Mesothelial cell of epicardium (in vitro differentiated cells): ENCODE measurements at regions not wholly inside any gene's neighbourhood (a gene's known extent, or its start where the extent isn't known, plus 50 kb on each side); places are given as distances from the start of the nearest gene placed in this dataset.
A peak's percentile ranks its signal among the peaks of the same experiment; 100 is the strongest.

Source experiments
- DNase-seq, 2 experiments: peaks; one replicate each; pipeline ENCODE4 v3.0.0; 2021; ENCODE audit warnings: low spot score in 2 of 2; ENCODE audit not compliant: unreplicated experiment in 2 of 2
- H3K27ac Mint-ChIP-seq: 2 replicates; pipeline ENCODE4 v1.8.0; 2021; ENCODE audit warnings: mixed read lengths
- H3K27me3 Mint-ChIP-seq: 2 replicates; pipeline ENCODE4 v1.8.0; 2021; ENCODE audit warnings: low read depth, mixed read lengths
- H3K36me3 Mint-ChIP-seq: 2 replicates; pipeline ENCODE4 v1.8.0; 2021; ENCODE audit warnings: mixed read lengths
- H3K4me1 Mint-ChIP-seq: 2 replicates; pipeline ENCODE4 v1.8.0; 2021; ENCODE audit warnings: mixed read lengths
- H3K4me3 Mint-ChIP-seq: 2 replicates; pipeline ENCODE4 v1.8.0; 2021; ENCODE audit warnings: mild to moderate bottlenecking, moderate library complexity, mixed read lengths
- H3K9me3 Mint-ChIP-seq: 2 replicates; pipeline ENCODE4 v1.8.0; 2021; ENCODE audit warnings: mixed read lengths
- TF ChIP-seq, protein P1 (sequence below): fragments of 200-600 bp; sonication (generic); IDR thresholded peaks from one replicate; pipeline ENCODE4 v1.5.0; 2021; ENCODE audit warnings: antibody characterized with exemption; ENCODE audit not compliant: unreplicated experiment

DNA sequence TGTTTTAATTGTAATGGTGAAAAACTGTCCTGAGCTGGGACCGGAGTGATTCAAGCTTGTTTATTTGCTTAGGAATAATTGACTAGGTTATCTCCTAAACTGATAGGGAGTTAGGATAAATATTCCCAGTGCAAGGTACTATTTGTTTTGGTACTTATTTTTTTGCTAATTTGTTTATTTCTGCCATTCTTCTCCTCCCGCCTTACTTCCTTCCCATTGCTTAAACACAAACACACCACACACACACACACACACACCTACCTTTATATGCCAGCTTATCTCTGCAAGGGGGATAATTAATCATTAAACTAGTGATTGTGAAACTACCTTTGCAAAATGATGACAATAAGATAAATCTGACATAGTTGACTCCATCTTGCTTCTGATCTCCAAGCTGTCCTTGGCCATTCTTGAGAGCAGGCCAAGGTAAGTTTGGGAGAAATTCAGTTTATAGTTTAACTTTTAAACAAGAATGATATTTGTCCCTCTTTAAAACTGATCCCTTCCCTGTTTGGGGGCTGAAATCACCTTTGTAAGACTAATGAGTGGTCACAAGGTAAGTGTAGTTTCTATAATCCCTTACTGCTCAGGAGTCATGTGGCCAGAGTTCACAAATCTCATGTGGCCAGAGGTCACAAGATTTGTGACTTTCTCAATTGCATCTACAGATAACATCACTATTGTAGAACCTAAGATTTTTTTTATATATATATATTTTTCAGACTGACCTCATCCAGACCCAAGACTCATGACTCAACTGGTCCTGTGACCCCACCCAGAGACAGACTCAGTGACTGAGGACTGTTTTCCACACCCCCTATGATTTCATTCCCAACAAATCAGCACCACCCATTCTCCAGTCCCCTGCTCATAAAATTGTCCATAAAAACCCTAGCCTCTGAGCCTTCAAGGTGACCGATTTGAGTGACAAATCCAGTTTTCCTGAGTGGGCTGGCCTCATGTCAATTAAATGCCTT lies 83.1 kb upstream of the LRRTM4 start:
- Mint-ChIP-seq H3K4me3 (no peak overlapping the region), H3K36me3 (no peaks in the 10 kb centered on the region), H3K27me3 (no peaks in the 10 kb centered on the region), H3K9me3 (peaks cover 4% of the 10 kb centered on the region), H3K4me1 (peaks cover 7% of the 10 kb centered on the region), H3K27ac (no peak overlapping the region)
- TF ChIP-seq, protein P1, sequence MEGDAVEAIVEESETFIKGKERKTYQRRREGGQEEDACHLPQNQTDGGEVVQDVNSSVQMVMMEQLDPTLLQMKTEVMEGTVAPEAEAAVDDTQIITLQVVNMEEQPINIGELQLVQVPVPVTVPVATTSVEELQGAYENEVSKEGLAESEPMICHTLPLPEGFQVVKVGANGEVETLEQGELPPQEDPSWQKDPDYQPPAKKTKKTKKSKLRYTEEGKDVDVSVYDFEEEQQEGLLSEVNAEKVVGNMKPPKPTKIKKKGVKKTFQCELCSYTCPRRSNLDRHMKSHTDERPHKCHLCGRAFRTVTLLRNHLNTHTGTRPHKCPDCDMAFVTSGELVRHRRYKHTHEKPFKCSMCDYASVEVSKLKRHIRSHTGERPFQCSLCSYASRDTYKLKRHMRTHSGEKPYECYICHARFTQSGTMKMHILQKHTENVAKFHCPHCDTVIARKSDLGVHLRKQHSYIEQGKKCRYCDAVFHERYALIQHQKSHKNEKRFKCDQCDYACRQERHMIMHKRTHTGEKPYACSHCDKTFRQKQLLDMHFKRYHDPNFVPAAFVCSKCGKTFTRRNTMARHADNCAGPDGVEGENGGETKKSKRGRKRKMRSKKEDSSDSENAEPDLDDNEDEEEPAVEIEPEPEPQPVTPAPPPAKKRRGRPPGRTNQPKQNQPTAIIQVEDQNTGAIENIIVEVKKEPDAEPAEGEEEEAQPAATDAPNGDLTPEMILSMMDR: no peak
- no peak for DNase-seq

DNA sequence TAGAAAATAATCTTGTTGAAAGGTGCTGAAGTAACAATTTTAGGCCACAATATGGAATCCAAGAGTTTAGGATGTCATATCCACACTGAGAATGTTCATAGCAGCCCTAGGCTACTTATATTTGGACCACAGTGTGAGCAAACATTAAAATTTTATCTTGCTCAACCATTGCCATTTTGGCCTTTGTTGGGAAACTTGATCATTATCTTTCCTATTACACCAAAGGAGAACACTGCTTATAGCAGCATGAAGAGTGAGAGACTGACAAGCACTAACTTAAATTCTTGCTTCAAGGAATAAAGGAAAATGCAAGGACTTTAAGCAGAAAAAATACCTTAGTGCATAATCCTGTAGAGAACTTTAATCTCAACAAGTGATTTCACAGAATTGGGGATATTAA lies 86.3 kb upstream of the LRRTM4 start:
- no peaks in the 10 kb centered on the region for H3K36me3 Mint-ChIP-seq
- TF ChIP-seq, protein P1: no peak
- H3K27me3 Mint-ChIP-seq: no peaks in the 10 kb centered on the region
- H3K4me1 Mint-ChIP-seq: no peaks in the 10 kb centered on the region
- no peak overlapping the region for H3K4me3 Mint-ChIP-seq
- H3K27ac Mint-ChIP-seq: no peak overlapping the region
- peaks cover 11% of the 10 kb centered on the region for H3K9me3 Mint-ChIP-seq
- no peak for DNase-seq

GRCh38 chr2:77629539-77629938 lies 107.4 kb upstream of the LRRTM4 start:
- Mint-ChIP-seq H3K27me3 (no peaks in the 10 kb centered on the region), H3K4me3 (no peak overlapping the region), H3K4me1 (peaks cover 8% of the 10 kb centered on the region), H3K27ac (peak overlapping the region; percentile 30), H3K36me3 (no peaks in the 10 kb centered on the region), H3K9me3 (peaks cover 15% of the 10 kb centered on the region)
- TF ChIP-seq, protein P1: no peak
- no peak for DNase-seq

DNA sequence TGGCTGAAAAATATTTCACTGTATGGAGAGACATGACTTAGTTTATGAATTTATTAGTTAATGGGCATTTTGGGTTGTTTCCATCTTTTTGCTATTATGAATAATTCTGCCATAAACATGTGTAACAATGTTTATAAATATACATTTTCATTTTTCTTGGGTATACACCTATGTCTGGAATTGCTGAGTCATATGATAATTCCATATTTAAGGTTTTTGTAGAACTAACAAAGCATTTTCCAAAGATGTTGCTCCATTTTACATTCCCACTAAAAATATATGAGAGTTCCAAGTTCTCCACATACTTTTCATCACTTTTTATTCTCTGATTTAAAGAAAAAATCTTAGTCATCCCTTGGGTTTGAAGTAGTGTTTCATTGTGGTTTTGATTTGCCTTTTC lies 108.8 kb upstream of the LRRTM4 start:
- Mint-ChIP-seq H3K4me3 (no peak overlapping the region), H3K4me1 (peaks cover 8% of the 10 kb centered on the region), H3K9me3 (peaks cover 15% of the 10 kb centered on the region), H3K27ac (no peak overlapping the region), H3K36me3 (no peaks in the 10 kb centered on the region), H3K27me3 (no peaks in the 10 kb centered on the region)
- DNase-seq: no peak
- TF ChIP-seq, protein P1: no peak

- no peak for DNase-seq
- peaks cover 5% of the 10 kb centered on the region for H3K4me1 Mint-ChIP-seq
- H3K9me3 Mint-ChIP-seq: peaks cover 27% of the 10 kb centered on the region
- no peak overlapping the region for H3K4me3 Mint-ChIP-seq
- H3K27me3 Mint-ChIP-seq: no peaks in the 10 kb centered on the region
- no peaks in the 10 kb centered on the region for H3K36me3 Mint-ChIP-seq
- TF ChIP-seq, protein P1: no peak
- no peak overlapping the region for H3K27ac Mint-ChIP-seq
Measured at GRCh38 chr2:77633601-77634000, 111.4 kb upstream of the LRRTM4 start.
